ENCODE measurements at regions not wholly inside any gene's neighbourhood (a gene's known extent, or its start where the extent isn't known, plus 50 kb on each side); places are given as distances from the start of the nearest gene placed in this dataset.
"Not testable (repeated sequence)": the region's sequence is repeated elsewhere in the genome, so short reads cannot be mapped to it uniquely, and the experiment has no call there.

GRCh38 chr6:30815041-30815742, 69.1 kb upstream of the DDR1 start:
- H3K4me1 ChIP-seq (replicated peaks in 1 of 2; ENCODE audit: control insufficient read depth in 2 of 2, insufficient read depth in 2 of 2, low read length in 2 of 2): peaks cover 48 to 61% of the 10 kb centered on the region in 2 experiments
- not testable (repeated sequence) for FAIRE-seq
- TF ChIP-seq, protein P1, sequence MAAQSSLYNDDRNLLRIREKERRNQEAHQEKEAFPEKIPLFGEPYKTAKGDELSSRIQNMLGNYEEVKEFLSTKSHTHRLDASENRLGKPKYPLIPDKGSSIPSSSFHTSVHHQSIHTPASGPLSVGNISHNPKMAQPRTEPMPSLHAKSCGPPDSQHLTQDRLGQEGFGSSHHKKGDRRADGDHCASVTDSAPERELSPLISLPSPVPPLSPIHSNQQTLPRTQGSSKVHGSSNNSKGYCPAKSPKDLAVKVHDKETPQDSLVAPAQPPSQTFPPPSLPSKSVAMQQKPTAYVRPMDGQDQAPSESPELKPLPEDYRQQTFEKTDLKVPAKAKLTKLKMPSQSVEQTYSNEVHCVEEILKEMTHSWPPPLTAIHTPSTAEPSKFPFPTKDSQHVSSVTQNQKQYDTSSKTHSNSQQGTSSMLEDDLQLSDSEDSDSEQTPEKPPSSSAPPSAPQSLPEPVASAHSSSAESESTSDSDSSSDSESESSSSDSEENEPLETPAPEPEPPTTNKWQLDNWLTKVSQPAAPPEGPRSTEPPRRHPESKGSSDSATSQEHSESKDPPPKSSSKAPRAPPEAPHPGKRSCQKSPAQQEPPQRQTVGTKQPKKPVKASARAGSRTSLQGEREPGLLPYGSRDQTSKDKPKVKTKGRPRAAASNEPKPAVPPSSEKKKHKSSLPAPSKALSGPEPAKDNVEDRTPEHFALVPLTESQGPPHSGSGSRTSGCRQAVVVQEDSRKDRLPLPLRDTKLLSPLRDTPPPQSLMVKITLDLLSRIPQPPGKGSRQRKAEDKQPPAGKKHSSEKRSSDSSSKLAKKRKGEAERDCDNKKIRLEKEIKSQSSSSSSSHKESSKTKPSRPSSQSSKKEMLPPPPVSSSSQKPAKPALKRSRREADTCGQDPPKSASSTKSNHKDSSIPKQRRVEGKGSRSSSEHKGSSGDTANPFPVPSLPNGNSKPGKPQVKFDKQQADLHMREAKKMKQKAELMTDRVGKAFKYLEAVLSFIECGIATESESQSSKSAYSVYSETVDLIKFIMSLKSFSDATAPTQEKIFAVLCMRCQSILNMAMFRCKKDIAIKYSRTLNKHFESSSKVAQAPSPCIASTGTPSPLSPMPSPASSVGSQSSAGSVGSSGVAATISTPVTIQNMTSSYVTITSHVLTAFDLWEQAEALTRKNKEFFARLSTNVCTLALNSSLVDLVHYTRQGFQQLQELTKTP (IDR thresholded peaks at IDR 0.05; ENCODE audit: low read depth in 1 of 2, partially characterized antibody in 2 of 2): peak in 1 of 2 experiments; percentile 86
- TF ChIP-seq ARNT (IDR thresholded peaks at IDR 0.05) (0 out of 4 replicates have a peak, but pooled peaks of 1 of the 2 experiments have one; percentile 41), RAD21 (CRISPR knock-in tag; conservative IDR thresholded peaks at IDR 0.05 in 1 of 2, IDR thresholded peaks at IDR 0.05 in 1 of 2) (peak in 1 of 2 experiments; percentile 11; a peak in 1 of 4 replicates), PYGO2 (tag; IDR thresholded peaks at IDR 0.05) (0 out of 2 replicates have a peak, but pooled peaks have one; percentile 10), GTF2E2 (tag; IDR thresholded peaks at IDR 0.05) (0 out of 2 replicates have a peak, but pooled peaks have one; percentile 49), ASH1L (IDR thresholded peaks at IDR 0.05; ENCODE audit: borderline replicate concordance, low read depth, partially characterized antibody) (peak; percentile 60), MLLT1 (IDR thresholded peaks at IDR 0.05) (peak; percentile 95), ZNF696 (CRISPR knock-in tag; conservative IDR thresholded peaks at IDR 0.05) (0 out of 2 replicates have a peak, but pooled peaks have one; percentile 24), MBD2 (IDR thresholded peaks at IDR 0.05; ENCODE audit: borderline replicate concordance, low read depth) (0 out of 2 replicates have a peak, but pooled peaks have one; percentile 52), THRAP3 (IDR thresholded peaks at IDR 0.05; ENCODE audit: borderline replicate concordance) (peak; percentile 68)
- TF ChIP-seq, protein P2, sequence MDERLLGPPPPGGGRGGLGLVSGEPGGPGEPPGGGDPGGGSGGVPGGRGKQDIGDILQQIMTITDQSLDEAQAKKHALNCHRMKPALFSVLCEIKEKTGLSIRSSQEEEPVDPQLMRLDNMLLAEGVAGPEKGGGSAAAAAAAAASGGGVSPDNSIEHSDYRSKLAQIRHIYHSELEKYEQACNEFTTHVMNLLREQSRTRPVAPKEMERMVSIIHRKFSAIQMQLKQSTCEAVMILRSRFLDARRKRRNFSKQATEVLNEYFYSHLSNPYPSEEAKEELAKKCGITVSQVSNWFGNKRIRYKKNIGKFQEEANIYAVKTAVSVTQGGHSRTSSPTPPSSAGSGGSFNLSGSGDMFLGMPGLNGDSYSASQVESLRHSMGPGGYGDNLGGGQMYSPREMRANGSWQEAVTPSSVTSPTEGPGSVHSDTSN (CRISPR knock-in tag; IDR thresholded peaks at IDR 0.05; ENCODE audit: low read depth): not testable (repeated sequence)
- TF ChIP-seq, protein P2 (tag; conservative IDR thresholded peaks at IDR 0.05; ENCODE audit: low read depth): 0 out of 2 replicates have a peak, but pooled peaks have one; percentile 16

More at GRCh38 chr6:30815041-30815742, 69.1 kb upstream of the DDR1 start:
- peak overlapping the region; percentile 70 for H3K27ac ChIP-seq (ENCODE audit: extremely low read depth, low read depth, low read length)
- intact Hi-C loops (cut with micrococcal nuclease): loop anchor here (10.0 kb wide), 1 partner anchor 130 kb away; the partner anchor contains the start of gene PPP1R18
- H3K4me2 ChIP-seq (ENCODE audit: insufficient read depth, low read length); H3K27me3 ChIP-seq (ENCODE audit: control insufficient read depth in 2 of 2, insufficient read depth in 2 of 2, low read length in 2 of 2); H4K20me1 ChIP-seq (replicated peaks; ENCODE audit: control insufficient read depth, insufficient read depth, low read length); H3K9me3 ChIP-seq (replicated peaks; ENCODE audit: control insufficient read depth, insufficient read depth, low read depth, low read length); H3K36me3 ChIP-seq (ENCODE audit: control insufficient read depth, insufficient read depth, low read length); H3K9me1 ChIP-seq (ENCODE audit: control insufficient read depth, insufficient read depth, low read length); in situ Hi-C loops (cut with MboI); H3K79me2 ChIP-seq (ENCODE audit: control insufficient read depth, insufficient read depth, low read length); H2AFZ ChIP-seq (ENCODE audit: low read depth, low read length); CTCF ChIA-PET (ENCODE audit: low intra/inter-chr PET ratio); H3K4me3 ChIP-seq: not testable (repeated sequence)
- peak; percentile 6 for ATAC-seq
- POLR2A ChIA-PET: interaction anchor here (0.7 to 2.3 kb wide), 15 partner anchors 9 to 269 kb away, joined by 3 to 12 read pairs (median 4); partner anchors contain the start of genes IER3 and VARS2
- TSS peak; percentile 97 for BruUV-seq (replicated peaks)
- DNase-seq (ENCODE audit: extremely low read depth in 1 of 4, low spot score in 3 of 4): peak in 1 of 4 experiments; percentile 61
- H3K9ac ChIP-seq (ENCODE audit: insufficient read depth in 1 of 2, low read depth in 2 of 2, low read length in 2 of 2): peak overlapping the region in 1 of 2 experiments; percentile 49; a peak in 1 of 4 replicates
- WGBS (ENCODE audit: insufficient coverage, low coverage, missing lambda C conversion rate): 60% methylated on average over 11 of the region's 12 CpGs

Data from K562 (cell line).